Naive thymus-derived CD4-positive, alpha-beta T cell (primary cell): ENCODE measurements at regions not wholly inside any gene's neighbourhood (a gene's known extent, or its start where the extent isn't known, plus 50 kb on each side); places are given as distances from the start of the nearest gene placed in this dataset.

Source experiments
- ATAC-seq: fragments of 150-1000 bp; cut with Tn5 transposase; 2 replicates; pipeline ENCODE4 v1.10.0; 2021; ENCODE audit warnings: mild to moderate bottlenecking, moderate library complexity
- CTCF ChIA-PET: fragments of 350-600 bp; sonication (Branson Sonifier 250); formaldehyde crosslinking; loops from one replicate; lab custom pipeline; 2021; ENCODE audit warnings: antibody characterized with exemption; lab: Charles Lee
- POLR2A ChIA-PET: fragments of 350-600 bp; sonication (Branson Sonifier 250); formaldehyde crosslinking; loops from one replicate; lab custom pipeline; 2021; ENCODE audit warnings: antibody characterized with exemption, inconsistent platforms; lab: Charles Lee
- DNase-seq, 9 donors: peaks; one replicate each; pipeline versions ENCODE4 v3.0.0 to v3.0.0-alpha.2; 2020 to 2022; ENCODE audit warnings: mixed read lengths in 1 of 9
- H3K27ac ChIP-seq: one replicate; pipeline ENCODE4 v1.7.0; 2013; ENCODE audit warnings: mild to moderate bottlenecking, low read depth, low read length, moderate library complexity
- H3K27me3 ChIP-seq, 2 donors: one replicate each; pipeline ENCODE4 v1.7.0; 2013; ENCODE audit warnings: low read length in 2 of 2, mild to moderate bottlenecking in 2 of 2, moderate library complexity in 2 of 2; ENCODE audit not compliant: control insufficient read depth in 2 of 2, insufficient read depth in 2 of 2
- H3K36me3 ChIP-seq, 3 experiments: 1 replicate in 2 of 3; 2 replicates in 1 of 3; pipeline ENCODE4 v1.7.0; 2013; ENCODE audit warnings: low read length in 3 of 3, mild to moderate bottlenecking in 3 of 3, moderate library complexity in 1 of 3; ENCODE audit not compliant: insufficient read depth in 3 of 3, control insufficient read depth in 2 of 3
- H3K4me1 ChIP-seq, 2 donors: one replicate each; pipeline ENCODE4 v1.7.0; 2013; ENCODE audit warnings: low read length in 2 of 2, mild to moderate bottlenecking in 2 of 2, moderate library complexity in 1 of 2; ENCODE audit not compliant: control insufficient read depth in 2 of 2, insufficient read depth in 2 of 2
- H3K4me3 ChIP-seq: 2 replicates; pipeline ENCODE4 v1.7.0; 2013; ENCODE audit warnings: mild to moderate bottlenecking, low read length
- H3K9me3 ChIP-seq, 3 experiments: 1 replicate in 2 of 3; 2 replicates in 1 of 3; pipeline ENCODE4 v1.7.0; 2013; ENCODE audit warnings: low read length in 3 of 3; ENCODE audit not compliant: control insufficient read depth in 2 of 3
- H3K27ac Mint-ChIP-seq, 9 donors: one replicate each; pipeline ENCODE4 v1.8.0; 2020 to 2022; ENCODE audit warnings: mixed read lengths in 9 of 9, mild to moderate bottlenecking in 8 of 9, moderate library complexity in 5 of 9, inconsistent platforms in 2 of 9
- H3K27me3 Mint-ChIP-seq, 5 donors: one replicate each; pipeline ENCODE4 v1.8.0; 2021 to 2022; ENCODE audit warnings: mixed read lengths in 5 of 5, mild to moderate bottlenecking in 1 of 5
- H3K36me3 Mint-ChIP-seq, 5 donors: one replicate each; pipeline ENCODE4 v1.8.0; 2020 to 2022; ENCODE audit warnings: mixed read lengths in 5 of 5, mild to moderate bottlenecking in 3 of 5, inconsistent platforms in 1 of 5
- H3K4me1 Mint-ChIP-seq, 7 donors: one replicate each; pipeline ENCODE4 v1.8.0; 2020 to 2022; ENCODE audit warnings: mixed read lengths in 7 of 7, mild to moderate bottlenecking in 3 of 7, inconsistent platforms in 1 of 7
- H3K4me3 Mint-ChIP-seq, 10 donors: one replicate each; pipeline ENCODE4 v1.8.0; 2020 to 2022; ENCODE audit warnings: mild to moderate bottlenecking in 10 of 10, mixed read lengths in 10 of 10, moderate library complexity in 6 of 10, inconsistent platforms in 2 of 10
- H3K9me3 Mint-ChIP-seq, 11 donors: one replicate each; pipeline ENCODE4 v1.8.0; 2020 to 2022; ENCODE audit warnings: mixed read lengths in 11 of 11, mild to moderate bottlenecking in 4 of 11, inconsistent platforms in 1 of 11, moderate library complexity in 1 of 11
- intact Hi-C, 2 donors: fragments of 100-400 bp; cut with micrococcal nuclease; formaldehyde crosslinking; loops; one replicate each; pipeline ENCODE4 v1.15.1; 2023

- peaks cover 0 to 21% (median 15%) of the 10 kb centered on the region in 5 donors for H3K36me3 Mint-ChIP-seq
- peaks cover 3 to 12% of the 10 kb centered on the region in 2 donors for H3K4me1 ChIP-seq
- peak overlapping the region in 3 of 9 donors; percentile 1 to 72 (median 9) for H3K27ac Mint-ChIP-seq
- no peak overlapping the region for H3K27ac ChIP-seq
- no peak overlapping the region for H3K4me3 ChIP-seq
- H3K27me3 Mint-ChIP-seq: no peaks in the 10 kb centered on the region
- ChIA-PET POLR2A (no interaction called here), CTCF (interaction anchor here (0.6 kb wide), 1 partner anchor 233 kb away, joined by 3 read pairs; no protein-coding TSS in a partner anchor)
- no peaks in the 10 kb centered on the region for H3K36me3 ChIP-seq
- peak overlapping the region in 5 of 10 donors; percentile 1 to 23 (median 5) for H3K4me3 Mint-ChIP-seq
- H3K4me1 Mint-ChIP-seq: peaks cover 46 to 87% (median 78%) of the 10 kb centered on the region in 7 donors
- H3K9me3 Mint-ChIP-seq: peaks cover 0 to 2% (median 0%) of the 10 kb centered on the region in 11 donors
- H3K9me3 ChIP-seq: no peaks in the 10 kb centered on the region
- DNase-seq (no peak), ATAC-seq (no peak)
- no peaks in the 10 kb centered on the region for H3K27me3 ChIP-seq
- intact Hi-C loops: no loop called here
Measured at GRCh38 chr3:72432246-72432645, 416.0 kb downstream of the SHQ1 start.

- Histone ChIP-seq H3K36me3 (no peaks in the 10 kb centered on the region), H3K4me1 (peaks cover 8 to 21% of the 10 kb centered on the region in 2 donors), H3K4me3 (no peak overlapping the region), H3K27ac (no peak overlapping the region), H3K9me3 (no peaks in the 10 kb centered on the region), H3K27me3 (no peaks in the 10 kb centered on the region)
- Mint-ChIP-seq H3K27me3 (no peaks in the 10 kb centered on the region), H3K4me3 (peak overlapping the region in 6 of 10 donors; percentile 3 to 59 (median 28)), H3K4me1 (peaks cover 64 to 99% (median 94%) of the 10 kb centered on the region in 7 donors), H3K27ac (peak overlapping the region in 6 of 9 donors; percentile 3 to 72 (median 39)), H3K9me3 (peaks cover 0 to 6% (median 0%) of the 10 kb centered on the region in 11 donors), H3K36me3 (peaks cover 0 to 28% (median 14%) of the 10 kb centered on the region in 5 donors)
- intact Hi-C loops: loop anchor here in 1 of 2 donors (5.0 kb wide), 1 partner anchor 47 kb away; no protein-coding TSS in a partner anchor
- DNase-seq (no peak), ATAC-seq (peak; percentile 26)
- CTCF ChIA-PET: interaction anchor here (0.6 to 1.1 kb wide), 2 partner anchors 12 to 13 kb away, joined by 3 to 4 read pairs; no protein-coding TSS in a partner anchor
- POLR2A ChIA-PET: interaction anchor here (0.6 kb wide), 1 partner anchor 143 kb away, joined by 4 read pairs; no protein-coding TSS in a partner anchor
Measured at GRCh38 chr3:72429589-72430353, 418.5 kb downstream of the SHQ1 start.

GRCh38 chr3:72428803-72429202 is 419.4 kb downstream of the SHQ1 start:
- H3K9me3 Mint-ChIP-seq: peaks cover 0 to 9% (median 0%) of the 10 kb centered on the region in 11 donors
- no peak for ATAC-seq
- H3K36me3 Mint-ChIP-seq: peaks cover 0 to 26% (median 11%) of the 10 kb centered on the region in 5 donors
- H3K27me3 Mint-ChIP-seq: no peaks in the 10 kb centered on the region
- intact Hi-C loops: loop anchor here in 1 of 2 donors (5.0 kb wide), 1 partner anchor 47 kb away; no protein-coding TSS in a partner anchor
- peak overlapping the region in 7 of 9 donors; percentile 1 to 72 (median 10) for H3K27ac Mint-ChIP-seq
- ChIA-PET CTCF (interaction anchor here (0.7 to 1.1 kb wide), 2 partner anchors 14 to 833 kb away, joined by 4 read pairs; no protein-coding TSS in a partner anchor), POLR2A (interaction anchor here (0.7 kb wide), 1 partner anchor 23 kb away, joined by 3 read pairs; no protein-coding TSS in a partner anchor)
- Histone ChIP-seq H3K9me3 (no peaks in the 10 kb centered on the region), H3K27me3 (no peaks in the 10 kb centered on the region), H3K27ac (no peak overlapping the region), H3K4me3 (no peak overlapping the region), H3K4me1 (peaks cover 8 to 21% of the 10 kb centered on the region in 2 donors), H3K36me3 (no peaks in the 10 kb centered on the region)
- DNase-seq: no peak
- H3K4me1 Mint-ChIP-seq: peaks cover 60 to 99% (median 91%) of the 10 kb centered on the region in 7 donors
- H3K4me3 Mint-ChIP-seq: peak overlapping the region in 8 of 10 donors; percentile 0 to 59 (median 22)

- H3K4me1 Mint-ChIP-seq: peaks cover 58 to 90% (median 83%) of the 10 kb centered on the region in 7 donors
- H3K27ac Mint-ChIP-seq: peak overlapping the region in 7 of 9 donors; percentile 6 to 76 (median 41)
- intact Hi-C loops: loop anchor here (2.0 to 5.0 kb wide), 2 partner anchors 17 to 45 kb away; no protein-coding TSS in a partner anchor
- POLR2A ChIA-PET: no interaction called here
- H3K4me3 ChIP-seq: no peak overlapping the region
- peaks cover 8 to 21% of the 10 kb centered on the region in 2 donors for H3K4me1 ChIP-seq
- no peak for DNase-seq
- H3K36me3 ChIP-seq: no peaks in the 10 kb centered on the region
- peak; percentile 42 for ATAC-seq
- H3K9me3 Mint-ChIP-seq: peaks cover 0 to 20% (median 2%) of the 10 kb centered on the region in 11 donors
- H3K9me3 ChIP-seq: no peaks in the 10 kb centered on the region
- no peak overlapping the region for H3K27ac ChIP-seq
- H3K4me3 Mint-ChIP-seq: peak overlapping the region in 5 of 10 donors; percentile 8 to 62 (median 54)
- peaks cover 0 to 34% (median 19%) of the 10 kb centered on the region in 5 donors for H3K36me3 Mint-ChIP-seq
- CTCF ChIA-PET: interaction anchor here (0.7 kb wide), 1 partner anchor 14 kb away, joined by 4 read pairs; no protein-coding TSS in a partner anchor
- H3K27me3 ChIP-seq: no peaks in the 10 kb centered on the region
- no peaks in the 10 kb centered on the region for H3K27me3 Mint-ChIP-seq
Measured at GRCh38 chr3:72427624-72428023, 420.6 kb downstream of the SHQ1 start.

- H3K36me3 Mint-ChIP-seq: peaks cover 7 to 39% (median 27%) of the 10 kb centered on the region in 5 donors
- Histone ChIP-seq H3K4me1 (peaks cover 8 to 21% of the 10 kb centered on the region in 2 donors), H3K27ac (no peak overlapping the region), H3K4me3 (no peak overlapping the region), H3K27me3 (no peaks in the 10 kb centered on the region), H3K9me3 (no peaks in the 10 kb centered on the region), H3K36me3 (no peaks in the 10 kb centered on the region)
- ChIA-PET CTCF (interaction anchor here (0.6 to 0.7 kb wide), 2 partner anchors 15 to 1421 kb away, joined by 3 to 4 read pairs; no protein-coding TSS in a partner anchor), POLR2A (no interaction called here)
- intact Hi-C loops: loop anchor here (1.0 to 5.0 kb wide), 4 partner anchors 9 to 45 kb away; partner anchors contain the start of gene RYBP (in 1 of the 2)
- peak overlapping the region in 9 of 10 donors; percentile 18 to 63 (median 45) for H3K4me3 Mint-ChIP-seq
- no peaks in the 10 kb centered on the region for H3K27me3 Mint-ChIP-seq
- peak overlapping the region in 7 of 9 donors; percentile 6 to 84 (median 51) for H3K27ac Mint-ChIP-seq
- peaks cover 52 to 89% (median 77%) of the 10 kb centered on the region in 7 donors for H3K4me1 Mint-ChIP-seq
- peaks cover 0 to 29% (median 8%) of the 10 kb centered on the region in 11 donors for H3K9me3 Mint-ChIP-seq
- ATAC-seq (peak; percentile 24), DNase-seq (no peak)
Measured at GRCh38 chr3:72426618-72427397, 421.4 kb downstream of the SHQ1 start.
